ENCODE measurements at regions not wholly inside any gene's neighbourhood (a gene's known extent, or its start where the extent isn't known, plus 50 kb on each side); places are given as distances from the start of the nearest gene placed in this dataset.
"Not testable (repeated sequence)": the region's sequence is repeated elsewhere in the genome, so short reads cannot be mapped to it uniquely, and the experiment has no call there.

GRCh38 chr13:74726206-74726605 is 592.0 kb upstream of the KLF12 start:
- Histone ChIP-seq H3K27me3 (no peaks in the 10 kb centered on the region), H3K9me3 (no peaks in the 10 kb centered on the region), H3K36me3 (no peaks in the 10 kb centered on the region), H3K4me1 (no peaks in the 10 kb centered on the region), H3K4me3 (no peak overlapping the region), H3K27ac (no peak overlapping the region)
- intact Hi-C loops (cut with DNase I; ENCODE audit: low total_unique reads) (no loop called here), in situ Hi-C loops (cut with MboI; ENCODE audit: low sequenced_read_pairs in 4 of 4) (no loop called here)
- ATAC-seq (no peak), DNase-seq (no peak)
- TF ChIP-seq CTCF (IDR thresholded peaks at IDR 0.05 in 4 of 5, conservative IDR thresholded peaks at IDR 0.05 in 1 of 5), result no peak
- TF ChIP-seq POLR2A (IDR thresholded peaks at IDR 0.05), result no peak

- not testable (repeated sequence) for ATAC-seq
These were observed 584.1 kb upstream of the KLF12 start for GRCh38 chr13:74718232-74718842.

GRCh38 chr13:74715718-74716117 is 581.5 kb upstream of the KLF12 start:
- no peak for ATAC-seq
- no peak overlapping the region for H3K27ac ChIP-seq
- H3K27me3 ChIP-seq, result no peaks in the 10 kb centered on the region
- H3K36me3 ChIP-seq, result no peaks in the 10 kb centered on the region
- no peaks in the 10 kb centered on the region for H3K4me1 ChIP-seq
- TF ChIP-seq POLR2A (IDR thresholded peaks at IDR 0.05) (no peak), CTCF (IDR thresholded peaks at IDR 0.05 in 4 of 5, conservative IDR thresholded peaks at IDR 0.05 in 1 of 5) (no peak)
- intact Hi-C loops (cut with DNase I; ENCODE audit: low total_unique reads) (no loop called here), in situ Hi-C loops (cut with MboI; ENCODE audit: low sequenced_read_pairs in 4 of 4) (no loop called here)
- DNase-seq, result no peak
- H3K9me3 ChIP-seq, result no peaks in the 10 kb centered on the region
- H3K4me3 ChIP-seq, result no peak overlapping the region

More at GRCh38 chr13:74718232-74718842, 584.1 kb upstream of the KLF12 start:
- H3K4me1 ChIP-seq; H3K4me3 ChIP-seq; H3K9me3 ChIP-seq; intact Hi-C loops (cut with DNase I; ENCODE audit: low total_unique reads); H3K27ac ChIP-seq; in situ Hi-C loops (cut with MboI; ENCODE audit: low sequenced_read_pairs in 4 of 4); H3K27me3 ChIP-seq; DNase-seq; H3K36me3 ChIP-seq: not testable (repeated sequence)

- no peak for TF ChIP-seq CTCF (IDR thresholded peaks at IDR 0.05 in 4 of 5, conservative IDR thresholded peaks at IDR 0.05 in 1 of 5)
- ATAC-seq (no peak), DNase-seq (no peak)
- intact Hi-C loops (cut with DNase I; ENCODE audit: low total_unique reads) (no loop called here), in situ Hi-C loops (cut with MboI; ENCODE audit: low sequenced_read_pairs in 4 of 4) (no loop called here)
- H3K36me3 ChIP-seq, result no peaks in the 10 kb centered on the region
- H3K4me3 ChIP-seq, result no peak overlapping the region
- H3K4me1 ChIP-seq, result no peaks in the 10 kb centered on the region
- H3K9me3 ChIP-seq, result no peaks in the 10 kb centered on the region
- no peaks in the 10 kb centered on the region for H3K27me3 ChIP-seq
- no peak overlapping the region for H3K27ac ChIP-seq
These were observed 575.8 kb upstream of the KLF12 start for GRCh38 chr13:74710006-74710405.

GRCh38 chr13:74709226-74709625 is 575.0 kb upstream of the KLF12 start:
- no peak for ATAC-seq
- DNase-seq, result no peak
- Histone ChIP-seq H3K27me3 (no peaks in the 10 kb centered on the region), H3K36me3 (no peaks in the 10 kb centered on the region), H3K27ac (no peak overlapping the region), H3K9me3 (no peaks in the 10 kb centered on the region), H3K4me3 (no peak overlapping the region), H3K4me1 (no peaks in the 10 kb centered on the region)
- in situ Hi-C loops (cut with MboI; ENCODE audit: low sequenced_read_pairs in 4 of 4), result no loop called here
- intact Hi-C loops (cut with DNase I; ENCODE audit: low total_unique reads), result no loop called here
- TF ChIP-seq POLR2A (IDR thresholded peaks at IDR 0.05), result no peak
- no peak for TF ChIP-seq CTCF (IDR thresholded peaks at IDR 0.05 in 4 of 5, conservative IDR thresholded peaks at IDR 0.05 in 1 of 5)

All from gastrocnemius medialis (tissue), 4 donors.